Activated B cell treated with CpG ODN at 0.5 μM for 24 hours (primary cell): ENCODE measurements at regions not wholly inside any gene's neighbourhood (a gene's known extent, or its start where the extent isn't known, plus 50 kb on each side); places are given as distances from the start of the nearest gene placed in this dataset.

Experiments
- ATAC-seq: fragments of 200-7000 bp; cut with Tn5 transposase; one replicate; pipeline ENCODE4 v1.10.0; 2021; ENCODE audit warnings: low read depth, mild to moderate bottlenecking, moderate library complexity
- CTCF ChIA-PET: fragments of 350-600 bp; sonication (Branson Sonifier 250); formaldehyde crosslinking; loops from one replicate; lab custom pipeline; 2021; ENCODE audit warnings: antibody characterized with exemption; lab: Charles Lee
- POLR2A ChIA-PET: fragments of 350-600 bp; sonication (Branson Sonifier 250); formaldehyde crosslinking; loops from one replicate; lab custom pipeline; 2021; ENCODE audit warnings: antibody characterized with exemption; lab: Charles Lee
- DNase-seq: peaks from one replicate; pipeline ENCODE4 v3.0.0; 2022
- H3K27ac Mint-ChIP-seq: one replicate; pipeline ENCODE4 v1.8.0; 2020; ENCODE audit warnings: mixed read lengths
- H3K27me3 Mint-ChIP-seq: one replicate; pipeline ENCODE4 v1.8.0; 2021; ENCODE audit warnings: mixed read lengths
- H3K36me3 Mint-ChIP-seq: one replicate; pipeline ENCODE4 v1.8.0; 2021; ENCODE audit warnings: low read depth, mixed read lengths
- H3K4me1 Mint-ChIP-seq: one replicate; pipeline ENCODE4 v1.8.0; 2021; ENCODE audit warnings: mixed read lengths
- H3K4me3 Mint-ChIP-seq: one replicate; pipeline ENCODE4 v1.8.0; 2020; ENCODE audit warnings: mild to moderate bottlenecking, mixed read lengths
- H3K9me3 Mint-ChIP-seq: one replicate; pipeline ENCODE4 v1.8.0; 2020; ENCODE audit warnings: mixed read lengths
- CTCF ChIP-seq: fragments of 200-600 bp; IDR thresholded peaks from one replicate; pipeline ENCODE4 v1.8.0; 2022; ENCODE audit warnings: antibody characterized with exemption, mild to moderate bottlenecking
- intact Hi-C: fragments of 100-400 bp; cut with micrococcal nuclease; formaldehyde crosslinking; loops from one replicate; pipeline ENCODE4 v1.15.1; 2024

GRCh38 chr15:39176030-39176429 lies 404.8 kb upstream of the THBS1 start:
- intact Hi-C loops: no loop called here
- Mint-ChIP-seq H3K9me3 (no peaks in the 10 kb centered on the region), H3K36me3 (no peaks in the 10 kb centered on the region), H3K27me3 (peaks cover 5% of the 10 kb centered on the region), H3K4me1 (no peaks in the 10 kb centered on the region), H3K4me3 (no peak overlapping the region), H3K27ac (no peak overlapping the region)
- ATAC-seq: no peak
- CTCF ChIA-PET: no interaction called here
- POLR2A ChIA-PET: no interaction called here
- DNase-seq: no peak
- TF ChIP-seq CTCF: no peak

GRCh38 chr15:39177561-39177960 lies 403.3 kb upstream of the THBS1 start:
- no peaks in the 10 kb centered on the region for H3K4me1 Mint-ChIP-seq
- intact Hi-C loops: no loop called here
- no peaks in the 10 kb centered on the region for H3K36me3 Mint-ChIP-seq
- ATAC-seq (no peak), DNase-seq (no peak)
- ChIA-PET CTCF (no interaction called here), POLR2A (no interaction called here)
- no peak overlapping the region for H3K27ac Mint-ChIP-seq
- TF ChIP-seq CTCF: no peak
- H3K27me3 Mint-ChIP-seq: peaks cover 5% of the 10 kb centered on the region
- no peaks in the 10 kb centered on the region for H3K9me3 Mint-ChIP-seq
- H3K4me3 Mint-ChIP-seq: no peak overlapping the region

GRCh38 chr15:39180030-39180429 lies 400.8 kb upstream of the THBS1 start:
- Mint-ChIP-seq H3K4me3 (no peak overlapping the region), H3K27ac (no peak overlapping the region), H3K4me1 (no peaks in the 10 kb centered on the region), H3K36me3 (no peaks in the 10 kb centered on the region), H3K9me3 (no peaks in the 10 kb centered on the region), H3K27me3 (peaks cover 3% of the 10 kb centered on the region)
- ChIA-PET POLR2A (no interaction called here), CTCF (no interaction called here)
- TF ChIP-seq CTCF: no peak
- ATAC-seq: no peak
- no peak for DNase-seq
- intact Hi-C loops: no loop called here

- ChIA-PET CTCF (no interaction called here), POLR2A (no interaction called here)
- no peak overlapping the region for H3K27ac Mint-ChIP-seq
- ATAC-seq (no peak), DNase-seq (no peak)
- no peak overlapping the region for H3K4me3 Mint-ChIP-seq
- H3K9me3 Mint-ChIP-seq: no peaks in the 10 kb centered on the region
- peaks cover 3% of the 10 kb centered on the region for H3K27me3 Mint-ChIP-seq
- TF ChIP-seq CTCF: no peak
- no peaks in the 10 kb centered on the region for H3K4me1 Mint-ChIP-seq
- H3K36me3 Mint-ChIP-seq: no peaks in the 10 kb centered on the region
- intact Hi-C loops: no loop called here
These were observed 400.4 kb upstream of the THBS1 start for GRCh38 chr15:39180483-39180933.

- intact Hi-C loops: no loop called here
- H3K27ac Mint-ChIP-seq: no peak overlapping the region
- ATAC-seq (no peak), DNase-seq (no peak)
- TF ChIP-seq CTCF: no peak
- no peak overlapping the region for H3K4me3 Mint-ChIP-seq
- ChIA-PET CTCF (no interaction called here), POLR2A (no interaction called here)
- H3K9me3 Mint-ChIP-seq: no peaks in the 10 kb centered on the region
- no peaks in the 10 kb centered on the region for H3K36me3 Mint-ChIP-seq
- peaks cover 3% of the 10 kb centered on the region for H3K27me3 Mint-ChIP-seq
- H3K4me1 Mint-ChIP-seq: no peaks in the 10 kb centered on the region
These were observed 399.7 kb upstream of the THBS1 start for GRCh38 chr15:39181056-39181747.
